ENCODE measurements at regions not wholly inside any gene's neighbourhood (a gene's known extent, or its start where the extent isn't known, plus 50 kb on each side); places are given as distances from the start of the nearest gene placed in this dataset.

- Histone ChIP-seq H3K4me1 (no peaks in the 10 kb centered on the region), H3K27ac (no peak overlapping the region), H3K9me3 (no peaks in the 10 kb centered on the region), H3K36me3 (no peaks in the 10 kb centered on the region), H3K27me3 (no peaks in the 10 kb centered on the region), H3K4me3 (no peak overlapping the region)
- intact Hi-C loops (cut with DNase I): no loop called here
- no peak for DNase-seq
- TF ChIP-seq CTCF (IDR thresholded peaks at IDR 0.05): no peak
- ATAC-seq: no peak
Measured at GRCh38 chr9:2407450-2407849, 214.1 kb upstream of the VLDLR start.

GRCh38 chr9:2411459-2412215, 209.9 kb upstream of the VLDLR start:
- Histone ChIP-seq H3K27ac (no peak overlapping the region), H3K9me3 (no peaks in the 10 kb centered on the region), H3K4me1 (no peaks in the 10 kb centered on the region), H3K36me3 (no peaks in the 10 kb centered on the region), H3K4me3 (no peak overlapping the region), H3K27me3 (no peaks in the 10 kb centered on the region)
- no peak for TF ChIP-seq CTCF (IDR thresholded peaks at IDR 0.05)
- no peak for DNase-seq
- intact Hi-C loops (cut with DNase I): no loop called here
- ATAC-seq: no peak

GRCh38 chr9:2413160-2413805, 208.3 kb upstream of the VLDLR start:
- no peak overlapping the region for H3K4me3 ChIP-seq
- no peaks in the 10 kb centered on the region for H3K27me3 ChIP-seq
- H3K4me1 ChIP-seq: no peaks in the 10 kb centered on the region
- no peak for DNase-seq
- no peaks in the 10 kb centered on the region for H3K9me3 ChIP-seq
- intact Hi-C loops (cut with DNase I): no loop called here
- H3K36me3 ChIP-seq: no peaks in the 10 kb centered on the region
- TF ChIP-seq CTCF (IDR thresholded peaks at IDR 0.05): no peak
- ATAC-seq: no peak
- H3K27ac ChIP-seq: no peak overlapping the region

GRCh38 chr9:2414465-2414864, 207.1 kb upstream of the VLDLR start:
- H3K27me3 ChIP-seq: no peaks in the 10 kb centered on the region
- no peak overlapping the region for H3K4me3 ChIP-seq
- no peak overlapping the region for H3K27ac ChIP-seq
- no peaks in the 10 kb centered on the region for H3K9me3 ChIP-seq
- no peaks in the 10 kb centered on the region for H3K4me1 ChIP-seq
- no peaks in the 10 kb centered on the region for H3K36me3 ChIP-seq
- no peak for DNase-seq
- ATAC-seq: no peak
- intact Hi-C loops (cut with DNase I): no loop called here
- no peak for TF ChIP-seq CTCF (IDR thresholded peaks at IDR 0.05)

- Histone ChIP-seq H3K36me3 (no peaks in the 10 kb centered on the region), H3K4me1 (no peaks in the 10 kb centered on the region), H3K27ac (no peak overlapping the region), H3K27me3 (no peaks in the 10 kb centered on the region), H3K4me3 (no peak overlapping the region), H3K9me3 (no peaks in the 10 kb centered on the region)
- intact Hi-C loops (cut with DNase I): no loop called here
- ATAC-seq (no peak), DNase-seq (no peak)
- no peak for TF ChIP-seq CTCF (IDR thresholded peaks at IDR 0.05)
Measured at GRCh38 chr9:2415326-2415725, 206.3 kb upstream of the VLDLR start.
